Astrocyte (in vitro differentiated cells and primary cell): ENCODE measurements at regions not wholly inside any gene's neighbourhood (a gene's known extent, or its start where the extent isn't known, plus 50 kb on each side); places are given as distances from the start of the nearest gene placed in this dataset.

Source experiments
- CTCF ChIP-seq: IDR thresholded peaks from 2 replicates; pipeline ENCODE4 v1.5.1; 2011; ENCODE audit warnings: low read depth, mild to moderate bottlenecking, inconsistent platforms, low read length, moderate library complexity; ENCODE audit not compliant: insufficient read depth
- EZH2 ChIP-seq: IDR thresholded peaks from 2 replicates; pipeline ENCODE4 v1.6.1; 2012; ENCODE audit warnings: mild to moderate bottlenecking, low read length, inconsistent platforms; ENCODE audit not compliant: insufficient read depth

- TF ChIP-seq CTCF (no peak), EZH2 (no peak)
Observed at GRCh38 chr16:51418258-51418657, 267.2 kb upstream of the SALL1 start.
